ENCODE measurements at regions not wholly inside any gene's neighbourhood (a gene's known extent, or its start where the extent isn't known, plus 50 kb on each side); places are given as distances from the start of the nearest gene placed in this dataset.

GRCh38 chr4:62271107-62271506, 1071.0 kb downstream of the ADGRL3 start:
- TF ChIP-seq, protein P1, sequence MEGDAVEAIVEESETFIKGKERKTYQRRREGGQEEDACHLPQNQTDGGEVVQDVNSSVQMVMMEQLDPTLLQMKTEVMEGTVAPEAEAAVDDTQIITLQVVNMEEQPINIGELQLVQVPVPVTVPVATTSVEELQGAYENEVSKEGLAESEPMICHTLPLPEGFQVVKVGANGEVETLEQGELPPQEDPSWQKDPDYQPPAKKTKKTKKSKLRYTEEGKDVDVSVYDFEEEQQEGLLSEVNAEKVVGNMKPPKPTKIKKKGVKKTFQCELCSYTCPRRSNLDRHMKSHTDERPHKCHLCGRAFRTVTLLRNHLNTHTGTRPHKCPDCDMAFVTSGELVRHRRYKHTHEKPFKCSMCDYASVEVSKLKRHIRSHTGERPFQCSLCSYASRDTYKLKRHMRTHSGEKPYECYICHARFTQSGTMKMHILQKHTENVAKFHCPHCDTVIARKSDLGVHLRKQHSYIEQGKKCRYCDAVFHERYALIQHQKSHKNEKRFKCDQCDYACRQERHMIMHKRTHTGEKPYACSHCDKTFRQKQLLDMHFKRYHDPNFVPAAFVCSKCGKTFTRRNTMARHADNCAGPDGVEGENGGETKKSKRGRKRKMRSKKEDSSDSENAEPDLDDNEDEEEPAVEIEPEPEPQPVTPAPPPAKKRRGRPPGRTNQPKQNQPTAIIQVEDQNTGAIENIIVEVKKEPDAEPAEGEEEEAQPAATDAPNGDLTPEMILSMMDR (conservative IDR thresholded peaks at IDR 0.05; ENCODE audit: low read length), result no peak
- no peak for TF ChIP-seq EZH2phosphoT487 (IDR thresholded peaks at IDR 0.05; ENCODE audit: borderline replicate concordance, low read depth, low read length)

Measured in OCI-LY7 (cell line).